K562 (cell line): ENCODE measurements at regions not wholly inside any gene's neighbourhood (a gene's known extent, or its start where the extent isn't known, plus 50 kb on each side); places are given as distances from the start of the nearest gene placed in this dataset.

ENCODE experiments used
- BDP1 ChIP-seq: IDR thresholded peaks from 3 replicates; pipeline ENCODE4 v1.6.1; 2011; ENCODE audit not compliant: insufficient read length, insufficient read depth
- GATA2 ChIP-seq: sonication (generic); formaldehyde crosslinking; IDR thresholded peaks from 2 replicates; pipeline ENCODE4 v1.4.0; 2020; ENCODE audit warnings: mild to moderate bottlenecking, missing genetic modification reagents
- GTF2A2 ChIP-seq: IDR thresholded peaks from 2 replicates; pipeline ENCODE4 v1.6.1; 2016; ENCODE audit warnings: mild to moderate bottlenecking, missing genetic modification characterization, missing compliant biosample characterization
- HINFP ChIP-seq: fragments of 450-650 bp; conservative IDR thresholded peaks from 2 replicates; pipeline ENCODE4 v1.6.1; 2016; ENCODE audit warnings: missing genetic modification characterization, low read depth, mild to moderate bottlenecking, control low read depth, missing compliant biosample characterization
- NFATC3 ChIP-seq: fragments of 450-650 bp; IDR thresholded peaks from 2 replicates; pipeline ENCODE4 v1.6.1; 2017; ENCODE audit warnings: mild to moderate bottlenecking
- RFX7 ChIP-seq: fragments of 250-450 bp; sonication (Bioruptor Pico); IDR thresholded peaks from 2 replicates; pipeline ENCODE4 v1.5.1; 2021; ENCODE audit warnings: mild to moderate bottlenecking
- RHOXF2B ChIP-seq: fragments of 250-450 bp; sonication (Bioruptor Pico); conservative IDR thresholded peaks from 2 replicates; pipeline ENCODE4 v1.5.1; 2021
- SFPQ ChIP-seq: fragments of 200-400 bp; formaldehyde crosslinking; IDR thresholded peaks from 2 replicates; pipeline ENCODE4 v1.6.1; 2017; ENCODE audit warnings: mild to moderate bottlenecking, low read depth, low read length, moderate library complexity
- SMARCC2 ChIP-seq: fragments of 450-650 bp; IDR thresholded peaks from 2 replicates; pipeline ENCODE4 v1.6.1; 2017; ENCODE audit warnings: antibody characterized with exemption, moderate library complexity, mild to moderate bottlenecking, low read depth
- ZFP1 ChIP-seq: fragments of 450-650 bp; formaldehyde crosslinking; IDR thresholded peaks from 2 replicates; pipeline ENCODE4 v1.4.0; 2020; ENCODE audit warnings: mild to moderate bottlenecking, mixed read lengths
- ZNF780A ChIP-seq: fragments of 250-450 bp; sonication (Bioruptor Pico); IDR thresholded peaks from 2 replicates; pipeline ENCODE4 v1.5.0; 2021; ENCODE audit warnings: mild to moderate bottlenecking
- TF ChIP-seq, protein P1 (sequence below), 2 experiments: fragments of 150-350 bp in 1 of 2; IDR thresholded peaks; 2 replicates each; pipeline ENCODE4 v1.6.1; 2012 to 2016; ENCODE audit warnings: low read depth in 2 of 2, low read length in 2 of 2, mild to moderate bottlenecking in 1 of 2, moderate library complexity in 1 of 2
- TF ChIP-seq, protein P2 (sequence below): fragments of 450-650 bp; IDR thresholded peaks from 2 replicates; pipeline ENCODE4 v1.6.1; 2017; ENCODE audit warnings: antibody characterized with exemption, mild to moderate bottlenecking
- TF ChIP-seq, protein P3 (sequence below): fragments of 250-450 bp; sonication (Bioruptor Pico); IDR thresholded peaks from 2 replicates; pipeline ENCODE4 v1.5.0; 2020; ENCODE audit warnings: mild to moderate bottlenecking

DNA sequence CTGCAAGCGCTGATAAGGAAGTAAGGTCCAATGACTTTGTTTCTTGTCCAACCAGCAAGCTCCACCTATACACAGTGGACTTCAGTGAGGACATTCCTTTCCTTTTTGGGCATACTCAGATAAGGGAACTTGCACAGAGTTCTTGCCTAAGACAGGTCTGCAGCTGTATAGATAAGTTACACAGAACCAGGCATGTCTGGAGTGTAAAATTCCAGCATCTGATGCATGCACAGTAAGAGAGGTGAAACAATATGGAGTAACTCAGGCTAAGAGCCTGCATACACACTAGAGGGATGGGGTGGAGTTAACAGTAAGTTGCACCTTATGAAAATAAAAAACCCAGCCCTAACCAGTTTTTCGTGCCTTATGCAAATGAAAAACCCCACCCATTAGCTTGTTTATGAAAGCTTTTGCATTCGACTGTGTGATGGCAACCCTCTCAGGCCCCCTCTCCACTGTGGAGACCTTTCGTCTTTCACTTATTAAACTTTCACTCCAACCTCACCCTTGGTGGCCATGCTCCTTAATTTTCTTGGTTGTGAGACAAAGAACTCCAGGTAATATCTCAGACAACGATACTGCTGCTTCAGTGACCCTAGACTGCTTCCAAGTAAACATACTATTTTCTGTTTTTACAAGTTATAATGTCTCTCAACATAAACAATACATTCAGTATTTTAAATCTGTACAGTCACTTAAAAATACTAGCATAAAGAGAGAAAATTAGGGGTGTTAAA lies 2859.0 kb upstream of the PCDH20 start (continued):
- TF ChIP-seq, protein P1, sequence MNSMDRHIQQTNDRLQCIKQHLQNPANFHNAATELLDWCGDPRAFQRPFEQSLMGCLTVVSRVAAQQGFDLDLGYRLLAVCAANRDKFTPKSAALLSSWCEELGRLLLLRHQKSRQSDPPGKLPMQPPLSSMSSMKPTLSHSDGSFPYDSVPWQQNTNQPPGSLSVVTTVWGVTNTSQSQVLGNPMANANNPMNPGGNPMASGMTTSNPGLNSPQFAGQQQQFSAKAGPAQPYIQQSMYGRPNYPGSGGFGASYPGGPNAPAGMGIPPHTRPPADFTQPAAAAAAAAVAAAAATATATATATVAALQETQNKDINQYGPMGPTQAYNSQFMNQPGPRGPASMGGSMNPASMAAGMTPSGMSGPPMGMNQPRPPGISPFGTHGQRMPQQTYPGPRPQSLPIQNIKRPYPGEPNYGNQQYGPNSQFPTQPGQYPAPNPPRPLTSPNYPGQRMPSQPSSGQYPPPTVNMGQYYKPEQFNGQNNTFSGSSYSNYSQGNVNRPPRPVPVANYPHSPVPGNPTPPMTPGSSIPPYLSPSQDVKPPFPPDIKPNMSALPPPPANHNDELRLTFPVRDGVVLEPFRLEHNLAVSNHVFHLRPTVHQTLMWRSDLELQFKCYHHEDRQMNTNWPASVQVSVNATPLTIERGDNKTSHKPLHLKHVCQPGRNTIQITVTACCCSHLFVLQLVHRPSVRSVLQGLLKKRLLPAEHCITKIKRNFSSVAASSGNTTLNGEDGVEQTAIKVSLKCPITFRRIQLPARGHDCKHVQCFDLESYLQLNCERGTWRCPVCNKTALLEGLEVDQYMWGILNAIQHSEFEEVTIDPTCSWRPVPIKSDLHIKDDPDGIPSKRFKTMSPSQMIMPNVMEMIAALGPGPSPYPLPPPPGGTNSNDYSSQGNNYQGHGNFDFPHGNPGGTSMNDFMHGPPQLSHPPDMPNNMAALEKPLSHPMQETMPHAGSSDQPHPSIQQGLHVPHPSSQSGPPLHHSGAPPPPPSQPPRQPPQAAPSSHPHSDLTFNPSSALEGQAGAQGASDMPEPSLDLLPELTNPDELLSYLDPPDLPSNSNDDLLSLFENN (IDR thresholded peaks at IDR 0.05; ENCODE audit: low read depth in 2 of 2, low read length in 2 of 2), result no peak
- TF ChIP-seq GATA2 (CRISPR knock-in tag) (peak; percentile 85), HINFP (tag) (peak; percentile 95), SFPQ (no peak), ZNF780A (CRISPR knock-in tag) (no peak), RFX7 (CRISPR knock-in tag) (peak; percentile 78; the same call in 1 of the 2 replicates), RHOXF2B (peak; percentile 92), SMARCC2 (peak; percentile 48; the same call in 1 of the 2 replicates), NFATC3 (no peak), GTF2A2 (peak; percentile 98), BDP1 (no peak), ZFP1 (CRISPR knock-in tag) (peak; percentile 96)
- TF ChIP-seq, protein P2, sequence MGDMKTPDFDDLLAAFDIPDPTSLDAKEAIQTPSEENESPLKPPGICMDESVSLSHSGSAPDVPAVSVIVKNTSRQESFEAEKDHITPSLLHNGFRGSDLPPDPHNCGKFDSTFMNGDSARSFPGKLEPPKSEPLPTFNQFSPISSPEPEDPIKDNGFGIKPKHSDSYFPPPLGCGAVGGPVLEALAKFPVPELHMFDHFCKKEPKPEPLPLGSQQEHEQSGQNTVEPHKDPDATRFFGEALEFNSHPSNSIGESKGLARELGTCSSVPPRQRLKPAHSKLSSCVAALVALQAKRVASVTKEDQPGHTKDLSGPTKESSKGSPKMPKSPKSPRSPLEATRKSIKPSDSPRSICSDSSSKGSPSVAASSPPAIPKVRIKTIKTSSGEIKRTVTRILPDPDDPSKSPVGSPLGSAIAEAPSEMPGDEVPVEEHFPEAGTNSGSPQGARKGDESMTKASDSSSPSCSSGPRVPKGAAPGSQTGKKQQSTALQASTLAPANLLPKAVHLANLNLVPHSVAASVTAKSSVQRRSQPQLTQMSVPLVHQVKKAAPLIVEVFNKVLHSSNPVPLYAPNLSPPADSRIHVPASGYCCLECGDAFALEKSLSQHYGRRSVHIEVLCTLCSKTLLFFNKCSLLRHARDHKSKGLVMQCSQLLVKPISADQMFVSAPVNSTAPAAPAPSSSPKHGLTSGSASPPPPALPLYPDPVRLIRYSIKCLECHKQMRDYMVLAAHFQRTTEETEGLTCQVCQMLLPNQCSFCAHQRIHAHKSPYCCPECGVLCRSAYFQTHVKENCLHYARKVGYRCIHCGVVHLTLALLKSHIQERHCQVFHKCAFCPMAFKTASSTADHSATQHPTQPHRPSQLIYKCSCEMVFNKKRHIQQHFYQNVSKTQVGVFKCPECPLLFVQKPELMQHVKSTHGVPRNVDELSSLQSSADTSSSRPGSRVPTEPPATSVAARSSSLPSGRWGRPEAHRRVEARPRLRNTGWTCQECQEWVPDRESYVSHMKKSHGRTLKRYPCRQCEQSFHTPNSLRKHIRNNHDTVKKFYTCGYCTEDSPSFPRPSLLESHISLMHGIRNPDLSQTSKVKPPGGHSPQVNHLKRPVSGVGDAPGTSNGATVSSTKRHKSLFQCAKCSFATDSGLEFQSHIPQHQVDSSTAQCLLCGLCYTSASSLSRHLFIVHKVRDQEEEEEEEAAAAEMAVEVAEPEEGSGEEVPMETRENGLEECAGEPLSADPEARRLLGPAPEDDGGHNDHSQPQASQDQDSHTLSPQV, result peak; percentile 99
- TF ChIP-seq, protein P3, sequence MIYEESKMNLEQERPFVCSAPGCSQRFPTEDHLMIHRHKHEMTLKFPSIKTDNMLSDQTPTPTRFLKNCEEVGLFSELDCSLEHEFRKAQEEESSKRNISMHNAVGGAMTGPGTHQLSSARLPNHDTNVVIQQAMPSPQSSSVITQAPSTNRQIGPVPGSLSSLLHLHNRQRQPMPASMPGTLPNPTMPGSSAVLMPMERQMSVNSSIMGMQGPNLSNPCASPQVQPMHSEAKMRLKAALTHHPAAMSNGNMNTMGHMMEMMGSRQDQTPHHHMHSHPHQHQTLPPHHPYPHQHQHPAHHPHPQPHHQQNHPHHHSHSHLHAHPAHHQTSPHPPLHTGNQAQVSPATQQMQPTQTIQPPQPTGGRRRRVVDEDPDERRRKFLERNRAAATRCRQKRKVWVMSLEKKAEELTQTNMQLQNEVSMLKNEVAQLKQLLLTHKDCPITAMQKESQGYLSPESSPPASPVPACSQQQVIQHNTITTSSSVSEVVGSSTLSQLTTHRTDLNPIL (CRISPR knock-in tag), result peak; percentile 92
